GM23338 (cell line): ENCODE measurements at regions not wholly inside any gene's neighbourhood (a gene's known extent, or its start where the extent isn't known, plus 50 kb on each side); places are given as distances from the start of the nearest gene placed in this dataset.
A peak's percentile ranks its signal among the peaks of the same experiment; 100 is the strongest.

Experiments
- ATAC-seq: fragments of 200-7000 bp; cut with Tn5 transposase; 3 replicates; pipeline ENCODE4 v1.9.1; 2020
- DNase-seq: peaks from one replicate; pipeline ENCODE4 v3.0.0-alpha.2; 2015; ENCODE audit warnings: low spot score
- H2AFZ ChIP-seq: fragments of 200-600 bp; sonication (generic); 2 replicates; pipeline ENCODE4 v1.8.0; 2016; ENCODE audit warnings: antibody characterized with exemption, mild to moderate bottlenecking, moderate library complexity
- H3F3A ChIP-seq: fragments of 200-600 bp; sonication (generic); replicated peaks from 2 replicates; pipeline ENCODE4 v1.8.0; 2017; ENCODE audit warnings: antibody characterized with exemption, mixed run types, low read depth
- H3K27ac ChIP-seq: fragments of 200-600 bp; sonication (generic); 2 replicates; pipeline ENCODE4 v1.6.1; 2016; ENCODE audit warnings: low read depth
- H3K27me3 ChIP-seq: fragments of 200-600 bp; sonication (generic); 2 replicates; pipeline ENCODE4 v1.8.0; 2016; ENCODE audit warnings: mild to moderate bottlenecking, mixed run types, moderate library complexity; ENCODE audit not compliant: insufficient read depth
- H3K36me3 ChIP-seq: fragments of 200-600 bp; sonication (generic); 2 replicates; pipeline ENCODE4 v1.8.0; 2016; ENCODE audit warnings: mild to moderate bottlenecking; ENCODE audit not compliant: insufficient read depth
- H3K4me1 ChIP-seq: fragments of 200-600 bp; sonication (generic); 2 replicates; pipeline ENCODE4 v1.8.0; 2016; ENCODE audit warnings: mild to moderate bottlenecking, moderate library complexity; ENCODE audit not compliant: insufficient read depth
- H3K4me2 ChIP-seq: fragments of 200-600 bp; sonication (generic); 2 replicates; pipeline ENCODE4 v1.7.1; 2017; ENCODE audit warnings: mixed run types
- H3K4me3 ChIP-seq: fragments of 200-600 bp; sonication (generic); 2 replicates; pipeline ENCODE4 v1.6.1; 2016; ENCODE audit warnings: mixed run types
- H3K79me2 ChIP-seq: fragments of 200-600 bp; sonication (generic); replicated peaks from 2 replicates; pipeline ENCODE4 v1.8.0; 2017; ENCODE audit warnings: mild to moderate bottlenecking; ENCODE audit not compliant: insufficient read depth
- H3K9me2 ChIP-seq: fragments of 200-600 bp; sonication (generic); 2 replicates; pipeline ENCODE4 v1.8.0; 2017; ENCODE audit not compliant: insufficient read depth
- H4K20me1 ChIP-seq: fragments of 200-600 bp; sonication (generic); replicated peaks from 2 replicates; pipeline ENCODE4 v1.8.0; 2017; ENCODE audit warnings: mild to moderate bottlenecking; ENCODE audit not compliant: insufficient read depth
- H3K27ac Mint-ChIP-seq: 2 replicates; pipeline ENCODE4 v1.8.0; 2020; ENCODE audit warnings: inconsistent platforms, mild to moderate bottlenecking, moderate library complexity, mixed read lengths
- H3K27me3 Mint-ChIP-seq: 3 replicates; pipeline ENCODE4 v1.8.0; 2022; ENCODE audit warnings: low read depth, mild to moderate bottlenecking, moderate library complexity, mixed read lengths, inconsistent platforms; ENCODE audit not compliant: insufficient read depth, poor library complexity
- H3K36me3 Mint-ChIP-seq: 3 replicates; pipeline ENCODE4 v1.8.0; 2021; ENCODE audit warnings: low read depth, mild to moderate bottlenecking, inconsistent platforms, moderate library complexity, mixed read lengths
- H3K4me1 Mint-ChIP-seq: 3 replicates; pipeline ENCODE4 v1.8.0; 2020; ENCODE audit warnings: mild to moderate bottlenecking, inconsistent platforms, mixed read lengths
- H3K4me3 Mint-ChIP-seq: 3 replicates; pipeline ENCODE4 v1.8.0; 2021; ENCODE audit warnings: moderate library complexity, mild to moderate bottlenecking, inconsistent platforms, mixed read lengths
- H3K9me3 Mint-ChIP-seq: 3 replicates; pipeline ENCODE4 v1.8.0; 2020; ENCODE audit warnings: moderate library complexity, mild to moderate bottlenecking, inconsistent platforms, mixed read lengths
- CREB1 ChIP-seq: fragments of 250-450 bp; sonication (Bioruptor Pico); IDR thresholded peaks from 2 replicates; pipeline ENCODE4 v1.5.0; 2020; ENCODE audit warnings: low read depth, mild to moderate bottlenecking, moderate library complexity
- EZH2 ChIP-seq: fragments of 200-600 bp; sonication (generic); IDR thresholded peaks from one replicate; pipeline ENCODE4 v1.8.0; 2017; ENCODE audit warnings: antibody characterized with exemption, mild to moderate bottlenecking, low read depth; ENCODE audit not compliant: unreplicated experiment
- EZH2phosphoT487 ChIP-seq: fragments of 200-600 bp; sonication (generic); IDR thresholded peaks from one replicate; pipeline ENCODE4 v1.8.1; 2018; ENCODE audit warnings: antibody characterized with exemption; ENCODE audit not compliant: unreplicated experiment
- NANOG ChIP-seq: IDR thresholded peaks from 2 replicates; pipeline ENCODE4 v1.6.1; 2016; ENCODE audit warnings: antibody characterized with exemption, borderline replicate concordance
- POLR2AphosphoS5 ChIP-seq: IDR thresholded peaks from 2 replicates; pipeline ENCODE4 v1.6.1; 2016; ENCODE audit warnings: antibody characterized with exemption, low read depth
- REST ChIP-seq: IDR thresholded peaks from one replicate; pipeline ENCODE4 v1.6.1; 2018; ENCODE audit warnings: antibody characterized with exemption; ENCODE audit not compliant: unreplicated experiment
- STAT1 ChIP-seq: IDR thresholded peaks from one replicate; pipeline ENCODE4 v1.6.1; 2016; ENCODE audit warnings: antibody characterized with exemption; ENCODE audit not compliant: unreplicated experiment
- ZNF114 ChIP-seq: fragments of 250-450 bp; sonication (Bioruptor Pico); IDR thresholded peaks from 2 replicates; pipeline ENCODE4 v1.5.0; 2020; ENCODE audit warnings: mild to moderate bottlenecking, moderate library complexity
- ZNF462 ChIP-seq: fragments of 250-450 bp; sonication (Bioruptor Pico); IDR thresholded peaks from 2 replicates; pipeline ENCODE4 v1.5.0; 2020; ENCODE audit warnings: mild to moderate bottlenecking, moderate library complexity
- TF ChIP-seq, protein P1 (sequence below), 2 experiments: fragments of 200-600 bp in 1 of 2; sonication (generic) in 1 of 2; conservative IDR thresholded peaks; 2 replicates each; pipeline versions ENCODE4 v1.5.1 to v1.6.1; 2016 to 2017; ENCODE audit warnings: antibody characterized with exemption in 2 of 2, low read depth in 2 of 2, mild to moderate bottlenecking in 2 of 2, moderate library complexity in 1 of 2
- TF ChIP-seq, protein P2 (sequence below): IDR thresholded peaks from 2 replicates; pipeline ENCODE4 v1.6.1; 2016; ENCODE audit warnings: antibody characterized with exemption

DNA sequence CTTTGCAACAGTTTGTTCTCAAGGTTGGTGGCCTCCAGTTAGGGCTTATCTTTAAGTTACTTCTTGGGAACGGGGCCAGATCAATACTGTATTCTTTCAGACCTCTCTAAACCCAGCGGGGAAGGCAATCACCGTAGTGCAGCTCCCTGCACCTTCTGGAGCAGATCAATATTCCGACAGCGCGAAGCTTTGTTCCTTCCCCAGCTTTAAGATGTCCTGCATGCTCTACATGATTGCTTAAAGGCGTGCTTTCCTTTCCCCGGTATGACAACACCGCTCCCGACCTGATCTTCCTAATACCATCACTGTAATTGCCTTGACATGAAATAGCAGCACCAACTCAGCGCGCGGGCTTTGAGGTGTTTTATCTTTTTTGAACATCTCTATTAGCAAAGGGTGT, 755.2 kb downstream of the NR2F2 start:
- TF ChIP-seq REST (no peak), EZH2 (no peak), NANOG (no peak), EZH2phosphoT487 (no peak), POLR2AphosphoS5 (no peak), CREB1 (CRISPR knock-in tag) (no peak), STAT1 (no peak), ZNF114 (CRISPR knock-in tag) (no peak), ZNF462 (CRISPR knock-in tag) (no peak)
- TF ChIP-seq, protein P1, sequence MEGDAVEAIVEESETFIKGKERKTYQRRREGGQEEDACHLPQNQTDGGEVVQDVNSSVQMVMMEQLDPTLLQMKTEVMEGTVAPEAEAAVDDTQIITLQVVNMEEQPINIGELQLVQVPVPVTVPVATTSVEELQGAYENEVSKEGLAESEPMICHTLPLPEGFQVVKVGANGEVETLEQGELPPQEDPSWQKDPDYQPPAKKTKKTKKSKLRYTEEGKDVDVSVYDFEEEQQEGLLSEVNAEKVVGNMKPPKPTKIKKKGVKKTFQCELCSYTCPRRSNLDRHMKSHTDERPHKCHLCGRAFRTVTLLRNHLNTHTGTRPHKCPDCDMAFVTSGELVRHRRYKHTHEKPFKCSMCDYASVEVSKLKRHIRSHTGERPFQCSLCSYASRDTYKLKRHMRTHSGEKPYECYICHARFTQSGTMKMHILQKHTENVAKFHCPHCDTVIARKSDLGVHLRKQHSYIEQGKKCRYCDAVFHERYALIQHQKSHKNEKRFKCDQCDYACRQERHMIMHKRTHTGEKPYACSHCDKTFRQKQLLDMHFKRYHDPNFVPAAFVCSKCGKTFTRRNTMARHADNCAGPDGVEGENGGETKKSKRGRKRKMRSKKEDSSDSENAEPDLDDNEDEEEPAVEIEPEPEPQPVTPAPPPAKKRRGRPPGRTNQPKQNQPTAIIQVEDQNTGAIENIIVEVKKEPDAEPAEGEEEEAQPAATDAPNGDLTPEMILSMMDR (conservative IDR thresholded peaks at IDR 0.05; ENCODE audit: low read depth in 2 of 2): no peak
- TF ChIP-seq, protein P2, sequence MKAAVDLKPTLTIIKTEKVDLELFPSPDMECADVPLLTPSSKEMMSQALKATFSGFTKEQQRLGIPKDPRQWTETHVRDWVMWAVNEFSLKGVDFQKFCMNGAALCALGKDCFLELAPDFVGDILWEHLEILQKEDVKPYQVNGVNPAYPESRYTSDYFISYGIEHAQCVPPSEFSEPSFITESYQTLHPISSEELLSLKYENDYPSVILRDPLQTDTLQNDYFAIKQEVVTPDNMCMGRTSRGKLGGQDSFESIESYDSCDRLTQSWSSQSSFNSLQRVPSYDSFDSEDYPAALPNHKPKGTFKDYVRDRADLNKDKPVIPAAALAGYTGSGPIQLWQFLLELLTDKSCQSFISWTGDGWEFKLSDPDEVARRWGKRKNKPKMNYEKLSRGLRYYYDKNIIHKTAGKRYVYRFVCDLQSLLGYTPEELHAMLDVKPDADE: no peak
- Histone ChIP-seq H3K9me2 (peaks cover 3% of the 10 kb centered on the region; the same call in 1 of the 2 replicates), H3K4me2 (no peak overlapping the region), H3F3A (no peaks in the 10 kb centered on the region), H3K4me1 (0 out of 2 replicates have a peak, but pooled peaks cover 3% of the 10 kb centered on the region), H3K4me3 (no peak overlapping the region), H3K27ac (no peak overlapping the region), H4K20me1 (no peaks in the 10 kb centered on the region), H2AFZ (peak overlapping the region; percentile 81; the same call in 1 of the 2 replicates), H3K79me2 (no peaks in the 10 kb centered on the region), H3K36me3 (no peaks in the 10 kb centered on the region), H3K27me3 (no peaks in the 10 kb centered on the region)
- H3K4me3 Mint-ChIP-seq: no peak overlapping the region
- H3K27me3 Mint-ChIP-seq: peaks cover 7% of the 10 kb centered on the region
- H3K27ac Mint-ChIP-seq: no peak overlapping the region
- ATAC-seq (no peak), DNase-seq (no peak)
- no peaks in the 10 kb centered on the region; the same call in 2 of the 3 replicates for H3K4me1 Mint-ChIP-seq
- no peaks in the 10 kb centered on the region for H3K9me3 Mint-ChIP-seq
- H3K36me3 Mint-ChIP-seq: no peaks in the 10 kb centered on the region
